Fibroblast of skin of right biceps (primary cell): ENCODE measurements at regions not wholly inside any gene's neighbourhood (a gene's known extent, or its start where the extent isn't known, plus 50 kb on each side); places are given as distances from the start of the nearest gene placed in this dataset.
"Not testable (repeated sequence)": the region's sequence is repeated elsewhere in the genome, so short reads cannot be mapped to it uniquely, and the experiment has no call there.

Experiments used
- DNase-seq: peaks from one replicate; pipeline ENCODE4 v3.0.0-alpha.2; 2013

- no peak for DNase-seq
These were observed 239.1 kb downstream of the ASMT start for GRCh38 chrX:1853916-1854315.

DNA sequence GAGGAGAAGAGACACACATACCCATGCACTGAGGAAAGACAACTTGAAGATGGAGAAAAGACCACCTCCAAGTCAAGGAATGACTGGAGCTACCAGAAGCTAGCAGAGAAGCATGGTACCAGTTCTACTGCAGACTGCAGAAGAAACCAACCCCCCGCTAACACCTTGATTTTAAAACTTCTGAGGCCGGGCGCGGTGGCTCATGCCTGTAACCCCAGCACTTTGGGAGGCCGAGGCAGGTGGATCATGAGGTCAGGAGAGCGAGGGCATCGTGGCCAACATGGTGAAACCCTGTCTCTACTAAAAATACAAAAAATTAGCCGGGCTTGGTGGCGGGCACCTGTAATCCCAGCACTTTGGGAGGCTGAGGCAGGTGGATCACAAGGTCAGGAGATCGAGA is 240.0 kb downstream of the ASMT start:
- DNase-seq = not testable (repeated sequence)

- not testable (repeated sequence) for DNase-seq
These were observed 244.4 kb downstream of the ASMT start for GRCh38 chrX:1859266-1859665.

- no peak for DNase-seq
These were observed 246.2 kb downstream of the ASMT start for GRCh38 chrX:1860936-1861594.

DNA sequence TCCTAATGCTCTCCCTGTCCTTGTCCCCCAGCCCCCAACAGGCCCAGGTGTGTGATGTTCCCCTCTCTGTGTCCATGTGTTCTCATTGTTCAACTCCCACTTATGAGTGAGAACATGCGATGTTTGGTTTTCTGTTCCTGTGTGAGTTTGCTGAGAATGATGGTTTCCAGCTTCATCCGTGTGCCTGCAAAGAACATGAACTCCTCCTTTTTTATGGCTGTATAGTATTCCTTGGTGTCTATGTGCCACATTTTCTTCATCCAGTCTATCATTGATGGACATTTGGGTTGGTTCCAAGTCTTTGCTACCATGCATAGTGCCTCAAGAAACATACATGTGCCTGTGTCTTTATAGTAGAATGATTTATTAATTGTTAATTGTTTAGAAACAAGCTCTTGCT is 249.1 kb downstream of the ASMT start:
- DNase-seq = not testable (repeated sequence)

- peak; percentile 16 for DNase-seq
These were observed 255.6 kb downstream of the ASMT start for GRCh38 chrX:1870421-1870820.

- DNase-seq = no peak
These were observed 257.0 kb downstream of the ASMT start for GRCh38 chrX:1871887-1872286.

DNA sequence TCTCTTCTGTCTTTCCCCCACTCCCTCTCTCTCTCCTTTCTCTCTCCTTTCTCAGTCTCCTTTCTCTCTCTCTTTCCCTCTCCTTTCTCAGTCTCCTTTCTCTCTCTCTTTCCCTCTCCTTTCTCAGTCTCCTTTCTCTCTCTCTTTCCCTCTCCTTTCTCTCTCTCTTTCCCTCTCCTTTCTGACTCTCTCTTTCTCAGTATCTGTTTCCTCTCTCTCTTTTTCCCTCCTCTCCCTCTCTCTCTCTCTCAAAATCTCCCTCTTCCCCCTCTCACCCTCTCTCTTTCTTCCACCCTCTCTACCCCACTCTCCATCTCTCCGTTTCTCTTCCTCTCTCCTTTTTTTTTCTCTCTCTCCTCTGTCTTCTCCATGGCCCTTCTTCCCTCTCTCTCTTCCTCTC is 258.8 kb downstream of the ASMT start:
- no peak for DNase-seq

- no peak for DNase-seq
These were observed 259.6 kb downstream of the ASMT start for GRCh38 chrX:1874416-1874815.

DNA sequence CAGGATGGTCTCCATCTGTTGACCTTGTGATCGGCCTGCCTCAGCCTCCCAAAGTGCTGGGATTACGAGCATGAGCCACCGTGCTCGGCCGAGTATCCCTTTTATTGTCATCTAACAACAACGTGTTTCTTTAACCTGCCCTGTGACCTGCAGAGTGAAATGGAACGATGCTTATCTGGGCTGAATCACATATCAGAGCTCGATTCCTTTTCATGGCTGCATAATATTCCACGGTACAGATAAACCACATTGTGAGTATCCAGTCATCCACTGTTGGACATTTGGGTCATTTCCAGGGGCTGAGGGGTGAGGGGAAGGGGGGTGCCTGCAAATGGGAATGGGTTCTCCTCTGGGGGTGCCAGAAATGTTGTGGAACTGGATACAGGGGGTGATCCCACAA is 260.0 kb downstream of the ASMT start:
- no peak for DNase-seq

- DNase-seq = no peak
These were observed 261.2 kb downstream of the ASMT start for GRCh38 chrX:1876041-1876440.

GRCh38 chrX:1877780-1878179 is 262.9 kb downstream of the ASMT start:
- DNase-seq = no peak

- not testable (repeated sequence) for DNase-seq
These were observed 266.3 kb downstream of the ASMT start for GRCh38 chrX:1880884-1881817.

- peak; percentile 65 for DNase-seq
These were observed 268.9 kb downstream of the ASMT start for GRCh38 chrX:1883772-1884171.

DNA sequence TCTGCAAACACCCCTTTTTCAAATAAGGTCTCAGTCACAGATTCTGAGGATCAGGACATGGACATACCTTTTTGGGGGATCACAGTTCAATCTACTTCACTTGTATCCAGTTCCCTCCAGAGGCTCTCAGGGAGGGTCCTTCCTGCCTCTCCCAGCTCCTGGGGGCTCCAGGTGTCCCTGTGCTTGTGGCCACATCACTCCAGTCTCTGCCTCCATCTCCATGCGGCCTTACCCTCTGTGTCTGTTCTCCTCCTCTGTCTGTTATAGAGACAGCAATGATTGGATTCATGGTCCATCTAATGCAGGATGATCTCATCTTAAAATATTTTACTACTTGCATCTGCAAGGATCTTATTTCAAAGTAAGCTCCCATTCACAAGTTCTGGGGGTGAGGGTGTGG is 269.6 kb downstream of the ASMT start:
- no peak for DNase-seq

GRCh38 chrX:1885116-1885515 is 270.3 kb downstream of the ASMT start:
- DNase-seq = no peak

- DNase-seq = not testable (repeated sequence)
These were observed 273.4 kb downstream of the ASMT start for GRCh38 chrX:1888305-1888704.

DNA sequence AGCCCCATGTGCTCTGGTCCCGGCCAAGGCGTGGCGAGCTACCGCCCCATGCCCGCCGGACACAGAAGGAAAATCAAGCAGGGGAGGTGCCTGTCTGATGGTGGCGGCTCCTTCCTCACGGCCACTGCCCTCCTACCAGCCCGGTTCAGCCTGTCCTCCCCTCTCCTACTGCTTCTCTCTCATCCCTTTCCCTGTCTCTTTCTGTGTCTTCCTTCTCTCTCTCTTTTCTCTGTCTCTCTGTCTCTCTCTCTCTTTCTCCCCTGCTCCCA is 279.1 kb downstream of the ASMT start:
- DNase-seq = no peak

DNA sequence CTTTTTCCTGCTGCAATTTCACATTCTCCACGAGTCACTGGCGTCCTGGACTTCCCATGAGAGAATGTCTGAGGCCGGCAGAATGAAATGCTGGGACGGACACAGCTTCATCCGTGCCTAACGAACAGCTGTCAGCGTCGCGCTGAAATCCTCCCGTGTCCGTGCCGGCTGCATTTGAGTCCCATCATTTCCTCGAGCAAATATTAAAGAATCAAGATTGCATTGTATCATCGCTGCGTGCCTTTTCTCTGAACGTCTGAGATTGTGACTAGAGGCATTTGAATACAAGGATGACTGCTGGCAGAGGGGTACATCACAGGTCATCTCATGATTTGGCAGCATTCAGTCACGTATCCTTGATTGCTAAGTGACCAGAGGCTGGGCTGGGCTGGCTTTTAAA is 279.9 kb downstream of the ASMT start:
- DNase-seq = no peak

GRCh38 chrX:1895583-1895982 is 280.7 kb downstream of the ASMT start:
- DNase-seq = no peak

- no peak for DNase-seq
These were observed 285.0 kb downstream of the ASMT start for GRCh38 chrX:1899841-1900240.

DNA sequence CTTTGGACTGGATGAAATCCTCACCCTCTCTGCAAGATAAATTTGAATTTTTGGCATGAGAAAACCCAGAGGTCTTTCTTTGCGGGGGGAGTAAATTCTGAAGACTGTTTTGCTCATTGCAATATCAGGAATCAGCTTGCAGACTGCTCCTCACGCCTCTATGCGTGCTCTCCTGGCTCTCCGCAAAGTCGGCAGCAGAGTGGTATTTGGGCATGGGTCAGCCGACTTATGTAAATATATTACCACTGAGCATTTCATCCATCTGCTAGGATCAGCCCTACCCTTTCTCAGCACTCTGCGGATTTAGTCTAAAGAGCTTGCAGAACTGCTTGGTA is 288.0 kb downstream of the ASMT start:
- no peak for DNase-seq

DNA sequence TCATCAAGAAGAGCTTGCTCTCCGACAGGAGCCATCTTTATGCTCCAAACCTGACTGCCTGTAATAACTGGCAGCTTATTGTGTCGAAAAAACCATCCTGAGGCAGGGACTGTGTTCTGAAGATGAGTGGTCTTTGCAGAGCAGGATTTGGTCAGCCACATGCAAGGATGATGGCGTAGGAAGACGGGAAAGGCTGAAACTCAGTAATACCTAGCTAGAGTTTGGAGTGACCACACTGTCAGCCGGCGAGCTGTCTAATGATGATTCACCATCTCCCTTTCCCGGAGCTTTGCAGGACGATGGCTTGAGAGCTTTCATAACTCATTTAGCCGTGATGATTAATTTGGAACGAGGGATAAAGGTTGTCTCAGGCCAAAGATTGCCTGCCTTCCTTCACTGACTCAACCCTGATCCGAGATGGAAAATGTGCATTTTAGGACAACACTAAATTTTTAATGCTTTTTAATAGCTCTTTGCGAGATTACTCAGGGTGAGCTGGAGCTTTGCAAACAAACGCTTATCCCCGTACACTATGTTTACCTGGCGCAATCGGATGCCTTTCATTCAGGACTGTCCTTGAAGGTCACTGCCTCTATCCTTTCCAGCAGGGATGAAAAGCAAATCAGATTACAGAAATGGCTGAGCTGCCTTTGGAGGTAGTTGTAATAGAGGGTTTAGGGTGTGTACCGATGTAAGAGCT is 288.5 kb downstream of the ASMT start:
- DNase-seq = peak; percentile 76

GRCh38 chrX:1904663-1905218 is 289.9 kb downstream of the ASMT start:
- DNase-seq = no peak
